Endothelial cell of umbilical vein (primary cell): ENCODE measurements at regions not wholly inside any gene's neighbourhood (a gene's known extent, or its start where the extent isn't known, plus 50 kb on each side); places are given as distances from the start of the nearest gene placed in this dataset.

Experiments used
- BruUV-seq: library from RNA; stranded (reverse); fragments of 400-500 nt; replicated peaks from 2 replicates; lab custom pipeline; 2021; lab: Mats Ljungman, UMichigan
- CTCF ChIA-PET: fragments of 300-600, 350-600 bp; sonication (Branson Sonifier 250); formaldehyde crosslinking; loops from one replicate; lab custom pipeline; 2021; ENCODE audit warnings: antibody characterized with exemption, inconsistent platforms; lab: Charles Lee
- POLR2A ChIA-PET: fragments of 300-600, 350-600 bp; sonication (Branson Sonifier 250); formaldehyde crosslinking; loops from one replicate; lab custom pipeline; 2021; ENCODE audit warnings: antibody characterized with exemption, inconsistent platforms; lab: Charles Lee
- DNase-seq: peaks from one replicate; pipeline ENCODE4 v3.0.0-alpha.2; 2011; ENCODE audit warnings: low read depth, low spot score
- FAIRE-seq: peaks from 2 replicates; lab custom pipeline; 2011; peaks lifted over from hg19 to GRCh38; lab: Jason Lieb, UNC
- H2AFZ ChIP-seq: 2 replicates; pipeline ENCODE4 v1.6.0; 2012; ENCODE audit warnings: low read depth, low read length, control low read depth, inconsistent platforms
- H3K27ac ChIP-seq: 2 replicates; pipeline ENCODE4 v1.5.1; 2011; ENCODE audit warnings: low read depth, mild to moderate bottlenecking, control low read depth, low read length, moderate library complexity; ENCODE audit not compliant: insufficient read depth
- H3K27me3 ChIP-seq, 2 experiments: 2 replicates each; pipeline versions ENCODE4 v1.6.0 to v1.6.1; 2011; ENCODE audit warnings: low read length in 2 of 2, mixed read lengths in 1 of 2; ENCODE audit not compliant: control insufficient read depth in 2 of 2, insufficient read depth in 2 of 2
- H3K36me3 ChIP-seq, 2 experiments: 2 replicates in 1 of 2; 3 replicates in 1 of 2; pipeline ENCODE4 v1.5.1; 2011; ENCODE audit warnings: low read length in 2 of 2, mild to moderate bottlenecking in 1 of 2, moderate library complexity in 1 of 2; ENCODE audit not compliant: control insufficient read depth in 2 of 2, insufficient read depth in 2 of 2; ENCODE audit errors: extremely low read depth in 1 of 2
- H3K4me1 ChIP-seq: 3 replicates; pipeline ENCODE4 v1.5.1; 2011; ENCODE audit warnings: mild to moderate bottlenecking, low read length; ENCODE audit not compliant: control insufficient read depth, insufficient read depth; ENCODE audit errors: extremely low read depth
- H3K4me2 ChIP-seq: 2 replicates; pipeline ENCODE4 v1.6.1; 2011; ENCODE audit warnings: low read length, control low read depth, mixed read lengths; ENCODE audit not compliant: insufficient read depth
- H3K4me3 ChIP-seq, 3 experiments: fragments of 200-600 bp in 1 of 3; sonication (generic), shearing (Covaris generic) in 1 of 3; replicated peaks in 1 of 3; 2 replicates each; pipeline ENCODE4 v1.5.1; 2011 to 2016; ENCODE audit warnings: control low read depth in 3 of 3, low read length in 3 of 3, mild to moderate bottlenecking in 2 of 3, inconsistent platforms in 1 of 3, low read depth in 1 of 3, moderate library complexity in 1 of 3; ENCODE audit not compliant: insufficient read depth in 1 of 3
- H3K79me2 ChIP-seq: 2 replicates; pipeline ENCODE4 v1.6.0; 2012; ENCODE audit warnings: low read length, inconsistent platforms; ENCODE audit not compliant: control insufficient read depth, insufficient read depth
- H3K9ac ChIP-seq: replicated peaks from 2 replicates; pipeline ENCODE3; 2011; ENCODE audit warnings: low read length, control low read depth; ENCODE audit not compliant: insufficient read depth; ENCODE audit errors: extremely low read depth
- H3K9me1 ChIP-seq: replicated peaks from 3 replicates; pipeline ENCODE4 v1.6.0; 2011; ENCODE audit warnings: mild to moderate bottlenecking, low read length; ENCODE audit not compliant: control insufficient read depth, insufficient read depth; ENCODE audit errors: extremely low read depth
- H3K9me3 ChIP-seq: replicated peaks from 2 replicates; pipeline ENCODE4 v1.5.1; 2012; ENCODE audit warnings: low read length, inconsistent platforms; ENCODE audit not compliant: control insufficient read depth, insufficient read depth
- H4K20me1 ChIP-seq: replicated peaks from 2 replicates; pipeline ENCODE3; 2011; ENCODE audit warnings: mild to moderate bottlenecking, low read length; ENCODE audit not compliant: control insufficient read depth, insufficient read depth; ENCODE audit errors: extremely low read depth
- CTCF ChIP-seq, 2 donors: IDR thresholded peaks; 1 replicate in 1 of 2; 2 replicates in 1 of 2; pipeline ENCODE4 v1.5.1; 2011; ENCODE audit warnings: low read length in 2 of 2, mild to moderate bottlenecking in 2 of 2, moderate library complexity in 2 of 2, control low read depth in 1 of 2, inconsistent platforms in 1 of 2, low read depth in 1 of 2; ENCODE audit not compliant: insufficient read depth in 1 of 2; ENCODE audit errors: extremely low read depth in 1 of 2
- EZH2 ChIP-seq: IDR thresholded peaks from 2 replicates; pipeline ENCODE4 v1.6.1; 2012; ENCODE audit warnings: borderline replicate concordance, low read depth, mild to moderate bottlenecking, moderate library complexity, low read length, inconsistent platforms; ENCODE audit not compliant: severe bottlenecking
- FOS ChIP-seq: IDR thresholded peaks from 2 replicates; pipeline ENCODE4 v1.6.1; 2011; ENCODE audit warnings: mild to moderate bottlenecking, low read length, moderate library complexity, borderline replicate concordance; ENCODE audit not compliant: insufficient read depth
- GATA2 ChIP-seq: IDR thresholded peaks from 2 replicates; pipeline ENCODE4 v1.7.0; 2011; ENCODE audit warnings: low read depth, mild to moderate bottlenecking, moderate library complexity, mixed read lengths, low read length; ENCODE audit not compliant: insufficient read length, insufficient read depth
- JUN ChIP-seq: IDR thresholded peaks from 2 replicates; pipeline ENCODE4 v1.6.1; 2011; ENCODE audit warnings: borderline replicate concordance, low read depth; ENCODE audit not compliant: insufficient read length, insufficient read depth
- MYC ChIP-seq: IDR thresholded peaks from one replicate; pipeline ENCODE4 v1.6.1; 2011; ENCODE audit warnings: mild to moderate bottlenecking, low read depth, low read length
- POLR2A ChIP-seq: IDR thresholded peaks from 2 replicates; pipeline ENCODE4 v1.6.1; 2012; ENCODE audit warnings: low read depth, mild to moderate bottlenecking, control low read depth, low read length
- POLR2AphosphoS5 ChIP-seq: IDR thresholded peaks from 2 replicates; pipeline ENCODE4 v1.6.1; 2012; ENCODE audit warnings: low read depth, mild to moderate bottlenecking, control low read depth, low read length, moderate library complexity; ENCODE audit not compliant: insufficient read depth
- dilution Hi-C: fragments of 300-500 bp; cut with MboI; formaldehyde crosslinking; loops from one replicate; pipeline ENCODE4 v1.15.0; 2019; ENCODE audit warnings: low sequenced_read_pairs; ENCODE audit not compliant: extremely low pct_ligation_motif_present
- intact Hi-C: fragments of 100-400 bp; cut with micrococcal nuclease; formaldehyde crosslinking; loops from one replicate; pipeline ENCODE4 v1.10.0; 2022
- TF ChIP-seq, protein P1 (sequence below): IDR thresholded peaks from 2 replicates; pipeline ENCODE4 v1.6.1; 2011; ENCODE audit not compliant: insufficient read depth, insufficient read length

GRCh38 chr6:163831736-163832135 is 417.2 kb downstream of the QKI start:
- no peak overlapping the region for H3K27ac ChIP-seq
- no peaks in the 10 kb centered on the region for H3K36me3 ChIP-seq
- no peaks in the 10 kb centered on the region for H3K27me3 ChIP-seq
- no peak overlapping the region for H2AFZ ChIP-seq
- intact Hi-C loops (no loop called here), dilution Hi-C loops (no loop called here)
- peaks cover 2% of the 10 kb centered on the region for H4K20me1 ChIP-seq
- H3K4me1 ChIP-seq: no peaks in the 10 kb centered on the region
- CTCF ChIA-PET: no interaction called here
- no peak overlapping the region for H3K4me3 ChIP-seq
- no peaks in the 10 kb centered on the region for H3K9me1 ChIP-seq
- POLR2A ChIA-PET: no interaction called here
- DNase-seq: no peak
- H3K4me2 ChIP-seq: no peak overlapping the region
- no peak for FAIRE-seq
- no TSS peak for BruUV-seq
- H3K9ac ChIP-seq: no peak overlapping the region
- TF ChIP-seq, protein P1, sequence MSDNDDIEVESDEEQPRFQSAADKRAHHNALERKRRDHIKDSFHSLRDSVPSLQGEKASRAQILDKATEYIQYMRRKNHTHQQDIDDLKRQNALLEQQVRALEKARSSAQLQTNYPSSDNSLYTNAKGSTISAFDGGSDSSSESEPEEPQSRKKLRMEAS: no peak
- no peak for TF ChIP-seq FOS
- TF ChIP-seq GATA2: no peak
- TF ChIP-seq POLR2AphosphoS5: no peak
- no peak for TF ChIP-seq MYC
- no peak for TF ChIP-seq POLR2A
- no peak for TF ChIP-seq JUN
- TF ChIP-seq EZH2: no peak
- TF ChIP-seq CTCF (IDR thresholded peaks at IDR 0.05; ENCODE audit: extremely low read depth in 1 of 2, insufficient read depth in 1 of 2, low read depth in 1 of 2, low read length in 2 of 2): no peak
- H3K9me3 ChIP-seq: peaks cover 2% of the 10 kb centered on the region
- no peaks in the 10 kb centered on the region for H3K79me2 ChIP-seq
